Mucosa of rectum (tissue), 2 donors: ENCODE measurements at regions not wholly inside any gene's neighbourhood (a gene's known extent, or its start where the extent isn't known, plus 50 kb on each side); places are given as distances from the start of the nearest gene placed in this dataset.
"Not testable (repeated sequence)": the region's sequence is repeated elsewhere in the genome, so short reads cannot be mapped to it uniquely, and the experiment has no call there.

Experiments
- H3K27ac ChIP-seq, 2 donors: one replicate each; pipeline ENCODE4 v1.7.0; 2013; ENCODE audit warnings: inconsistent platforms in 2 of 2, low read depth in 2 of 2, low read length in 2 of 2
- H3K27me3 ChIP-seq, 2 donors: one replicate each; pipeline ENCODE4 v1.7.0; 2013; ENCODE audit warnings: low read length in 2 of 2; ENCODE audit not compliant: control insufficient read depth in 2 of 2, insufficient read depth in 2 of 2
- H3K36me3 ChIP-seq, 2 donors: one replicate each; pipeline ENCODE4 v1.7.0; 2013; ENCODE audit warnings: low read length in 2 of 2; ENCODE audit not compliant: control insufficient read depth in 2 of 2, insufficient read depth in 2 of 2
- H3K4me1 ChIP-seq, 2 donors: one replicate each; pipeline ENCODE4 v1.7.0; 2013; ENCODE audit warnings: low read length in 2 of 2, mild to moderate bottlenecking in 1 of 2; ENCODE audit not compliant: control insufficient read depth in 2 of 2, insufficient read depth in 2 of 2
- H3K4me3 ChIP-seq, 2 donors: one replicate each; pipeline ENCODE4 v1.7.0; 2013; ENCODE audit warnings: low read length in 2 of 2
- H3K9ac ChIP-seq, 2 donors: one replicate each; pipeline ENCODE4 v1.7.0; 2013; ENCODE audit warnings: low read length in 2 of 2, low read depth in 1 of 2, mild to moderate bottlenecking in 1 of 2
- H3K9me3 ChIP-seq, 2 donors: one replicate each; pipeline ENCODE4 v1.7.0; 2013; ENCODE audit warnings: low read length in 2 of 2; ENCODE audit not compliant: control insufficient read depth in 2 of 2
- donor health status: healthy.
- donor health status: Normal muscosa, but diverticular disease.

GRCh38 chr9:82894548-82894947 is 168.4 kb downstream of the RASEF start:
- Histone ChIP-seq H3K9ac (no peak overlapping the region), H3K27me3 (no peaks in the 10 kb centered on the region), H3K9me3 (no peaks in the 10 kb centered on the region), H3K27ac (no peak overlapping the region), H3K36me3 (no peaks in the 10 kb centered on the region), H3K4me1 (peaks cover 12 to 23% of the 10 kb centered on the region in 2 donors), H3K4me3 (no peak overlapping the region)

GRCh38 chr9:82894961-82895821 is 167.8 kb downstream of the RASEF start:
- peaks cover 12 to 23% of the 10 kb centered on the region in 2 donors for H3K4me1 ChIP-seq
- no peaks in the 10 kb centered on the region for H3K36me3 ChIP-seq

GRCh38 chr9:82895822-82896110 is 167.2 kb downstream of the RASEF start:
- H3K27me3 ChIP-seq: no peaks in the 10 kb centered on the region
- no peaks in the 10 kb centered on the region for H3K9me3 ChIP-seq
- peaks cover 12 to 23% of the 10 kb centered on the region in 2 donors for H3K4me1 ChIP-seq
- H3K9ac ChIP-seq: no peak overlapping the region
- no peaks in the 10 kb centered on the region for H3K36me3 ChIP-seq
- H3K4me3 ChIP-seq: peak overlapping the region in 1 of 2 donors; percentile 16
- peak overlapping the region in 1 of 2 donors; percentile 50 for H3K27ac ChIP-seq

More at GRCh38 chr9:82894961-82895821, 167.8 kb downstream of the RASEF start:
- Histone ChIP-seq H3K9ac (no peak overlapping the region), H3K27me3 (no peaks in the 10 kb centered on the region), H3K9me3 (no peaks in the 10 kb centered on the region), H3K27ac (peak overlapping the region in 1 of 2 donors; percentile 50), H3K4me3 (peak overlapping the region; percentile 16 to 17)

DNA sequence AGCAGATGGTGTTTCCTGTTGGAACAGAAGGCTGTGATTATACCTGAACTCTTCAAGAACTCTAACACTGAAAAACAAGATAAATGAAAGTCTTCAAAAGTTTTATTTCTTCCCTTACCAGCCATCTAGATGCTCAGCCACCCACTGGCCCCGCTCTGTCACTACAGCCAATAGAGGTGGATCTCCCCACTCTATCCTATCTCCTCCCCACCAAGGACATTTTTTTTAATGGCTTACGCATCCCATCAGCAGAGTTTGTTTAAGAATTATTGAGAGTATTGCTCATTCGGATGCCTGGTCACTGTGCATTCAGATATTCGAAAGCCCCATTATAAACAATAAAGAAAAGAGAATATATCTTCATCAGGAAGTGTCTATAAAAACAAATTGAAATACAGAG is 159.4 kb downstream of the RASEF start:
- Histone ChIP-seq H3K4me1 (no peaks in the 10 kb centered on the region), H3K27ac (no peak overlapping the region), H3K9me3 (no peaks in the 10 kb centered on the region), H3K27me3 (no peaks in the 10 kb centered on the region), H3K9ac (no peak overlapping the region), H3K4me3 (no peak overlapping the region), H3K36me3 (no peaks in the 10 kb centered on the region)

GRCh38 chr9:82911996-82912395 is 150.9 kb downstream of the RASEF start:
- no peak overlapping the region for H3K4me3 ChIP-seq
- no peak overlapping the region for H3K27ac ChIP-seq
- H3K9ac ChIP-seq: no peak overlapping the region
- H3K4me1 ChIP-seq: no peaks in the 10 kb centered on the region
- no peaks in the 10 kb centered on the region for H3K36me3 ChIP-seq
- peaks cover 0 to 7% of the 10 kb centered on the region in 2 donors for H3K9me3 ChIP-seq
- no peaks in the 10 kb centered on the region for H3K27me3 ChIP-seq

GRCh38 chr9:82912645-82913044 is 150.3 kb downstream of the RASEF start:
- peaks cover 0 to 7% of the 10 kb centered on the region in 2 donors for H3K9me3 ChIP-seq
- H3K27me3 ChIP-seq: no peaks in the 10 kb centered on the region
- no peaks in the 10 kb centered on the region for H3K36me3 ChIP-seq
- H3K4me1 ChIP-seq: no peaks in the 10 kb centered on the region
- no peak overlapping the region for H3K9ac ChIP-seq
- H3K4me3 ChIP-seq: no peak overlapping the region
- H3K27ac ChIP-seq: no peak overlapping the region

GRCh38 chr9:82916238-82916637 is 146.7 kb downstream of the RASEF start:
- not testable (repeated sequence) for H3K9me3 ChIP-seq, H3K9ac ChIP-seq, H3K27me3 ChIP-seq, H3K36me3 ChIP-seq, H3K27ac ChIP-seq, H3K4me3 ChIP-seq, H3K4me1 ChIP-seq

GRCh38 chr9:82920154-82920553 is 142.8 kb downstream of the RASEF start:
- no peaks in the 10 kb centered on the region for H3K27me3 ChIP-seq
- H3K27ac ChIP-seq: no peak overlapping the region
- H3K4me3 ChIP-seq: no peak overlapping the region
- H3K9me3 ChIP-seq: peaks cover 0 to 7% of the 10 kb centered on the region in 2 donors
- H3K9ac ChIP-seq: no peak overlapping the region
- H3K36me3 ChIP-seq: no peaks in the 10 kb centered on the region
- H3K4me1 ChIP-seq: no peaks in the 10 kb centered on the region

- no peak overlapping the region for H3K4me3 ChIP-seq
- H3K27ac ChIP-seq: no peak overlapping the region
- H3K27me3 ChIP-seq: no peaks in the 10 kb centered on the region
Measured at GRCh38 chr9:82922686-82923085, 140.3 kb downstream of the RASEF start.

GRCh38 chr9:82923092-82923911 is 139.6 kb downstream of the RASEF start:
- Histone ChIP-seq H3K4me1 (no peaks in the 10 kb centered on the region), H3K4me3 (no peak overlapping the region), H3K36me3 (no peaks in the 10 kb centered on the region), H3K27me3 (no peaks in the 10 kb centered on the region), H3K9me3 (no peaks in the 10 kb centered on the region), H3K9ac (no peak overlapping the region), H3K27ac (no peak overlapping the region)

More at GRCh38 chr9:82922686-82923085, 140.3 kb downstream of the RASEF start:
- Histone ChIP-seq H3K9ac (no peak overlapping the region), H3K9me3 (no peaks in the 10 kb centered on the region), H3K36me3 (no peaks in the 10 kb centered on the region), H3K4me1 (no peaks in the 10 kb centered on the region)
